Loucy (cell line): ENCODE measurements at regions not wholly inside any gene's neighbourhood (a gene's known extent, or its start where the extent isn't known, plus 50 kb on each side); places are given as distances from the start of the nearest gene placed in this dataset.

Source experiments
- CTCF ChIP-seq: fragments of 200-600 bp; sonication (generic); conservative IDR thresholded peaks from 2 replicates; pipeline ENCODE4 v1.5.1; 2014; ENCODE audit warnings: mild to moderate bottlenecking, antibody characterized with exemption, low read length
- EZH2phosphoT487 ChIP-seq: fragments of 200-600 bp; IDR thresholded peaks from 2 replicates; pipeline ENCODE4 v1.6.1; 2018; ENCODE audit warnings: antibody characterized with exemption, mild to moderate bottlenecking, moderate library complexity, borderline replicate concordance

- TF ChIP-seq EZH2phosphoT487 (no peak), CTCF (no peak)
These were observed 310.5 kb downstream of the NUF2 start for GRCh38 chr1:163632269-163632668.
